Tibial nerve (tissue), 4 donors: ENCODE measurements at regions not wholly inside any gene's neighbourhood (a gene's known extent, or its start where the extent isn't known, plus 50 kb on each side); places are given as distances from the start of the nearest gene placed in this dataset.

ENCODE experiments used
- DNase-seq, 2 donors: peaks; one replicate each; pipeline ENCODE4 v3.0.0-alpha.2; 2019; ENCODE audit warnings: low spot score in 2 of 2
- H3K27ac ChIP-seq, 4 donors: fragments of 200-600 bp; sonication (generic) in 3 of 4; one replicate each; pipeline ENCODE4 v1.5.1; 2017 to 2019; ENCODE audit warnings: mild to moderate bottlenecking in 1 of 4
- H3K27me3 ChIP-seq, 2 donors: fragments of 200-600 bp; sonication (generic) in 1 of 2; one replicate each; pipeline versions ENCODE4 v1.5.1 to v1.6.0; 2017 to 2019
- H3K36me3 ChIP-seq, 3 donors: fragments of 200-600 bp; sonication (generic); one replicate each; pipeline ENCODE4 v1.5.1; 2018 to 2019
- H3K4me1 ChIP-seq, 4 donors: fragments of 200-600 bp; sonication (generic) in 3 of 4; one replicate each; pipeline ENCODE4 v1.5.1; 2017 to 2019
- H3K4me3 ChIP-seq, 4 donors: fragments of 200-600 bp; sonication (generic) in 3 of 4; one replicate each; pipeline ENCODE4 v1.5.1; 2017 to 2019; ENCODE audit warnings: mild to moderate bottlenecking in 1 of 4, moderate library complexity in 1 of 4
- H3K9me3 ChIP-seq, 4 donors: fragments of 200-600 bp; sonication (generic) in 3 of 4; one replicate each; pipeline ENCODE4 v1.5.1; 2017 to 2019
- EP300 ChIP-seq, 2 donors: sonication (generic); formaldehyde crosslinking; IDR thresholded peaks; one replicate each; pipeline ENCODE4 v1.6.1; 2017; ENCODE audit warnings: antibody characterized with exemption in 2 of 2, mild to moderate bottlenecking in 1 of 2
- POLR2A ChIP-seq, 2 donors: fragments of 450-650 bp; IDR thresholded peaks; one replicate each; pipeline ENCODE4 v1.6.1; 2017; ENCODE audit warnings: antibody characterized with exemption in 2 of 2, mild to moderate bottlenecking in 2 of 2, moderate library complexity in 2 of 2
- WGBS, 2 donors: methylation state at CpG; one replicate each; pipeline ENCODE4 v1.1.5; 2018; 5-methylcytosine and 5-hydroxymethylcytosine counted together
- TF ChIP-seq, protein P1 (sequence below), 5 experiments: fragments of 200-600 bp in 3 of 5; fragments of 450-650 bp in 2 of 5; sonication (generic) in 3 of 5; IDR thresholded peaks; one replicate each; pipeline ENCODE4 v1.5.1; 2016 to 2019; ENCODE audit warnings: antibody characterized with exemption in 5 of 5, mild to moderate bottlenecking in 3 of 5, moderate library complexity in 2 of 5

DNA sequence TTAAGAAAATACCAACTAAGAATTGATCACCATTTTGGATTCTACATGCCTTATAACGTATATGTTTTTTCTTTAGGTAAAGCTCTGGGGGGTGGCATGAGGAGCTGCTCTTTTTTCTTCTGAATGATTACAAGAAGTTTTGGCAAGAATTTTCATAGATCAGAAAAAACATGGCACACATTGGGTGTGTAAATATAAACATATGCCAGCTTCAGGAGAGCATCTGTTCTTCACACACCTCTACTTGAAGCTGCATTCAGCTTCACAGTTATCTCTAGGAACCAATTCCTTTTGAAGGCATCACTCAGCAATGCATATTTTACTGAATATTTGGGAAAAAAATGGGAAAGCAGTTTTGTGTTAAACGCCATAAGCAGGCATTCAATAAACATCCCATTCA is 122.7 kb upstream of the GHR start:
- 90 to 92% methylated on average over 2 of the region's 2 CpGs for WGBS, 2 donors
- TF ChIP-seq, protein P1, sequence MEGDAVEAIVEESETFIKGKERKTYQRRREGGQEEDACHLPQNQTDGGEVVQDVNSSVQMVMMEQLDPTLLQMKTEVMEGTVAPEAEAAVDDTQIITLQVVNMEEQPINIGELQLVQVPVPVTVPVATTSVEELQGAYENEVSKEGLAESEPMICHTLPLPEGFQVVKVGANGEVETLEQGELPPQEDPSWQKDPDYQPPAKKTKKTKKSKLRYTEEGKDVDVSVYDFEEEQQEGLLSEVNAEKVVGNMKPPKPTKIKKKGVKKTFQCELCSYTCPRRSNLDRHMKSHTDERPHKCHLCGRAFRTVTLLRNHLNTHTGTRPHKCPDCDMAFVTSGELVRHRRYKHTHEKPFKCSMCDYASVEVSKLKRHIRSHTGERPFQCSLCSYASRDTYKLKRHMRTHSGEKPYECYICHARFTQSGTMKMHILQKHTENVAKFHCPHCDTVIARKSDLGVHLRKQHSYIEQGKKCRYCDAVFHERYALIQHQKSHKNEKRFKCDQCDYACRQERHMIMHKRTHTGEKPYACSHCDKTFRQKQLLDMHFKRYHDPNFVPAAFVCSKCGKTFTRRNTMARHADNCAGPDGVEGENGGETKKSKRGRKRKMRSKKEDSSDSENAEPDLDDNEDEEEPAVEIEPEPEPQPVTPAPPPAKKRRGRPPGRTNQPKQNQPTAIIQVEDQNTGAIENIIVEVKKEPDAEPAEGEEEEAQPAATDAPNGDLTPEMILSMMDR (IDR thresholded peaks at IDR 0.05) = no peak
- TF ChIP-seq POLR2A (IDR thresholded peaks at IDR 0.05) (no peak), EP300 (IDR thresholded peaks at IDR 0.05) (no peak)
- no peak overlapping the region for H3K4me3 ChIP-seq
- no peaks in the 10 kb centered on the region for H3K36me3 ChIP-seq
- H3K27ac ChIP-seq = no peak overlapping the region
- no peaks in the 10 kb centered on the region for H3K27me3 ChIP-seq
- H3K4me1 ChIP-seq = no peaks in the 10 kb centered on the region
- DNase-seq = no peak
- H3K9me3 ChIP-seq = no peaks in the 10 kb centered on the region

DNA sequence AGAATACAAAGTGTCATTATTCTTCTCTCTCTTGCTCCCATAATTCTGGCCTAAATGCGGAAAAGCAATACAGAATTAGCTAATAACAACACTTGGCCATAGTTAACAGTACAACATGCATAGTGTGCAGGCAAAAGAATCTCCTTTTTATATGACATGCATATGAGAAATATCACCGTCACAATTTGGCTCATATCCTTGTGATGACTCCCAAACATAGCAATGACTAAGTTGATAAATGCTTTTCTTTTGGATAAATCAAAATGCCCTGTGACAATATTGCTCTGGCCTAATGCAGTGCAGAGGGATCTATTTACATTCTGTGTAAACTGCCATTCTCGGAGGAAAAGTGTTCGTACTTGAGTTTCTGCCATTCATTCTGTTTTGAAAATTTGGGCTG is 121.9 kb upstream of the GHR start:
- Histone ChIP-seq H3K36me3 (no peaks in the 10 kb centered on the region), H3K9me3 (no peaks in the 10 kb centered on the region), H3K27me3 (no peaks in the 10 kb centered on the region), H3K4me3 (no peak overlapping the region), H3K4me1 (no peaks in the 10 kb centered on the region), H3K27ac (no peak overlapping the region)
- TF ChIP-seq EP300 (IDR thresholded peaks at IDR 0.05) (no peak), POLR2A (IDR thresholded peaks at IDR 0.05) (no peak)
- TF ChIP-seq, protein P1 (IDR thresholded peaks at IDR 0.05) = no peak
- 45 to 47% methylated on average over 4 of the region's 4 CpGs for WGBS, 2 donors
- no peak for DNase-seq

DNA sequence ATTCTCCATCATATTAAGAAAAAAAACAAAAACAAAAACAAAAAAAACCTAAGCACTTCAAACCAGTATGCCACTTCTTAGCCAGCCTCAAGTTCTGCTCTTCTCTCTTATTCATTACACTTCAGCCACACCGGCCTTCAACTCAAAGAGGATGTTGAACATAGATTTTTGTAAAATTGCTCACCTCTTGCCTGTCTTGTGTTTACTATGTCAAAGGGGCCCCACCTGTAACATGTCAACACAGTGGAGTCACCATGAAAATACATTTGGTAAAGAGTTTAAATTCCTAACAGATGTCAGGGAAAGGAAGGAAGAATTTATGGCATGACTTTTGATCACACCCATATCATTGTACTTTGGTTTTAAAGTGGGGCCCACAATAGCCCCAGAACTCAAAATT is 121.1 kb upstream of the GHR start:
- Histone ChIP-seq H3K27ac (no peak overlapping the region), H3K9me3 (no peaks in the 10 kb centered on the region), H3K36me3 (no peaks in the 10 kb centered on the region), H3K4me3 (no peak overlapping the region), H3K27me3 (no peaks in the 10 kb centered on the region), H3K4me1 (no peaks in the 10 kb centered on the region)
- no peak for DNase-seq
- TF ChIP-seq POLR2A (IDR thresholded peaks at IDR 0.05) = no peak
- TF ChIP-seq, protein P1 (IDR thresholded peaks at IDR 0.05) = no peak
- 76 to 88% methylated on average over 1 of the region's 1 CpG for WGBS, 2 donors

DNA sequence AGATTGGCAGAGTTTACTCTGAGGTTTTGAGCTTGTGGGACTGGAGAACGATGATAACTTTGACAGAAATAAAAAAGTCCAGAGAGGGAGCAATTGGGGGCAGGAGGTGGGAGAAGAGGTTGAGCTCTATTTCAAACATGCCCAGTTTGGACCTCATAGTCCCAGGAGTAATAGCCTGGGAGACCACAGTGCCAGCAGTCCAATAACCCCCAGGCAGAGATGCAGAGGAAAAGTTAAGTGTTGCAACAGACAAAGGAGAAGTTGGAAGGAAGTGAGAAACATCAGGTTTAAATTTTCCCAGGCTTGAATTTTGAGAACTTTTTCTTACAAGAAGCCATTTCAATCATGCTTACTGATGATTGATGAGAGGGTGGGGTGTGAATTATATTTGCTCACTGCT is 117.0 kb upstream of the GHR start:
- Histone ChIP-seq H3K4me1 (peaks cover 0 to 11% (median 3%) of the 10 kb centered on the region in 4 donors), H3K27me3 (no peaks in the 10 kb centered on the region), H3K4me3 (no peak overlapping the region), H3K27ac (no peak overlapping the region), H3K9me3 (no peaks in the 10 kb centered on the region), H3K36me3 (no peaks in the 10 kb centered on the region)
- DNase-seq = no peak
- WGBS, 2 donors = 45 to 66% methylated on average over 1 of the region's 1 CpG
- peak in 1 of 2 donors; percentile 53 for TF ChIP-seq EP300 (IDR thresholded peaks at IDR 0.05)
- TF ChIP-seq, protein P1 (IDR thresholded peaks at IDR 0.05) = no peak
- no peak for TF ChIP-seq POLR2A (IDR thresholded peaks at IDR 0.05)

DNA sequence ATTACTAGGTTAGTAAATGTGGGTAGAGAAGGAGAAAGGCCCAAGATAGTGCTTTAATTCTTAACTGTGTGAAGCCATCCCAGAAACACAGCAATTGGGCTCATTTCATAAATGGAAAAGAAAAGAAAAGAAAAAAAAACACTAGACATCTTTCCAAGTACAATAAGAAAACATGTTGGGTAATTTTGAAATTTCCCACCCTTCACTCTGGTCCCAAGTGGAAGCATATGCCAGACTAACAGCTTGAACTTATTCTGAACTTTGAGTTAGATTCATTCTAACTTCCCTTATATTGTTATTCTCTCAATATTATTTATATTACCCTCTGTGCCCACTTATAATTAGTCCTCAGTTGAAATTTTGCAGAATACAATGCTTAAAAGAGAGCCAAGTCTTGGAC is 113.4 kb upstream of the GHR start:
- DNase-seq = no peak
- Histone ChIP-seq H3K27me3 (no peaks in the 10 kb centered on the region), H3K4me1 (peaks cover 0 to 11% (median 3%) of the 10 kb centered on the region in 4 donors), H3K9me3 (no peaks in the 10 kb centered on the region), H3K36me3 (no peaks in the 10 kb centered on the region), H3K4me3 (no peak overlapping the region), H3K27ac (no peak overlapping the region)
- TF ChIP-seq, protein P1 (IDR thresholded peaks at IDR 0.05) = no peak
- peak in 1 of 2 donors; percentile 33 for TF ChIP-seq EP300 (IDR thresholded peaks at IDR 0.05)
